H9 (cell line): ENCODE measurements at regions not wholly inside any gene's neighbourhood (a gene's known extent, or its start where the extent isn't known, plus 50 kb on each side); places are given as distances from the start of the nearest gene placed in this dataset.

Experiments
- DNase-seq: peaks from one replicate; pipeline ENCODE4 v3.0.0-alpha.2; 2017
- H2AFZ ChIP-seq: one replicate; pipeline ENCODE4 v1.6.1; 2013; ENCODE audit warnings: mild to moderate bottlenecking, low read length, control low read depth, moderate library complexity
- H2AK5ac ChIP-seq: 2 replicates; pipeline ENCODE4 v1.6.1; 2013; ENCODE audit warnings: low read length, control low read depth, mixed read lengths; ENCODE audit not compliant: insufficient read length
- H2BK120ac ChIP-seq: one replicate; pipeline ENCODE4 v1.6.1; 2013; ENCODE audit warnings: low read depth, mild to moderate bottlenecking, low read length, control low read depth, inconsistent platforms; ENCODE audit not compliant: poor library complexity, severe bottlenecking
- H2BK12ac ChIP-seq: 2 replicates; pipeline ENCODE4 v1.6.1; 2013; ENCODE audit warnings: low read length, control low read depth, mixed read lengths, low read depth; ENCODE audit not compliant: insufficient read length
- H2BK15ac ChIP-seq: 2 replicates; pipeline ENCODE4 v1.6.1; 2013; ENCODE audit warnings: low read depth, low read length, control low read depth
- H2BK20ac ChIP-seq: one replicate; pipeline ENCODE4 v1.6.1; 2013; ENCODE audit warnings: low read depth, mild to moderate bottlenecking, low read length, control low read depth, inconsistent platforms; ENCODE audit not compliant: poor library complexity, severe bottlenecking
- H2BK5ac ChIP-seq: 2 replicates; pipeline ENCODE4 v1.6.1; 2013; ENCODE audit warnings: low read length, control low read depth, mixed read lengths; ENCODE audit not compliant: insufficient read length
- H3K14ac ChIP-seq: 2 replicates; pipeline ENCODE4 v1.6.1; 2013; ENCODE audit warnings: low read length, control low read depth; ENCODE audit not compliant: insufficient read depth
- H3K18ac ChIP-seq: 2 replicates; pipeline ENCODE4 v1.6.1; 2013; ENCODE audit warnings: low read depth, mild to moderate bottlenecking, mixed read lengths, low read length, control low read depth; ENCODE audit not compliant: insufficient read length
- H3K23ac ChIP-seq: 2 replicates; pipeline ENCODE4 v1.6.1; 2013; ENCODE audit warnings: low read length, control low read depth, mixed read lengths, low read depth; ENCODE audit not compliant: insufficient read length
- H3K23me2 ChIP-seq: 2 replicates; pipeline ENCODE4 v1.6.1; 2013; ENCODE audit warnings: low read depth, mild to moderate bottlenecking, mixed read lengths, low read length, control low read depth; ENCODE audit not compliant: insufficient read length, poor library complexity, severe bottlenecking
- H3K27ac ChIP-seq: 2 replicates; pipeline ENCODE4 v1.5.1; 2013; ENCODE audit warnings: low read length, control low read depth, mixed read lengths, low read depth; ENCODE audit not compliant: insufficient read length
- H3K27me3 ChIP-seq: 2 replicates; pipeline ENCODE4 v1.6.1; 2013; ENCODE audit warnings: low read length, control low read depth, inconsistent platforms; ENCODE audit not compliant: insufficient read depth
- H3K4ac ChIP-seq: 2 replicates; pipeline ENCODE4 v1.6.1; 2013; ENCODE audit warnings: low read depth, mild to moderate bottlenecking, control low read depth, inconsistent platforms, low read length, moderate library complexity
- H3K4me1 ChIP-seq: 2 replicates; pipeline ENCODE4 v1.6.1; 2013; ENCODE audit warnings: low read length, control low read depth, inconsistent platforms; ENCODE audit not compliant: insufficient read depth
- H3K4me2 ChIP-seq: 2 replicates; pipeline ENCODE4 v1.6.1; 2013; ENCODE audit warnings: low read length, control low read depth, mixed read lengths; ENCODE audit not compliant: insufficient read length, insufficient read depth
- H3K56ac ChIP-seq: 2 replicates; pipeline ENCODE4 v1.6.1; 2013; ENCODE audit warnings: low read depth, mild to moderate bottlenecking, mixed read lengths, low read length, control low read depth; ENCODE audit not compliant: insufficient read length
- H3K79me1 ChIP-seq: 2 replicates; pipeline ENCODE4 v1.6.1; 2013; ENCODE audit warnings: low read depth, mild to moderate bottlenecking, moderate library complexity, low read length, control low read depth, inconsistent platforms; ENCODE audit not compliant: insufficient read depth, poor library complexity, severe bottlenecking
- H3K79me2 ChIP-seq: 2 replicates; pipeline ENCODE4 v1.6.1; 2013; ENCODE audit warnings: low read length, control low read depth, inconsistent platforms; ENCODE audit not compliant: insufficient read depth
- H3K9ac ChIP-seq: 2 replicates; pipeline ENCODE4 v1.6.1; 2013; ENCODE audit warnings: low read length, control low read depth, mixed read lengths; ENCODE audit not compliant: insufficient read length; ENCODE audit errors: extremely low read depth
- H3K9me3 ChIP-seq: one replicate; pipeline ENCODE4 v1.6.1; 2013; ENCODE audit warnings: low read depth, low read length, inconsistent platforms; ENCODE audit not compliant: control insufficient read depth
- H3T11ph ChIP-seq: one replicate; pipeline ENCODE4 v1.6.1; 2013; ENCODE audit warnings: mild to moderate bottlenecking, low read length, control low read depth, inconsistent platforms
- H4K20me1 ChIP-seq: one replicate; pipeline ENCODE4 v1.6.1; 2013; ENCODE audit not compliant: control insufficient read depth, insufficient read length, insufficient read depth
- H4K5ac ChIP-seq: 2 replicates; pipeline ENCODE4 v1.6.1; 2013; ENCODE audit warnings: low read depth, mild to moderate bottlenecking, mixed read lengths, low read length, control low read depth; ENCODE audit not compliant: insufficient read length
- H4K8ac ChIP-seq: replicated peaks from 2 replicates; pipeline ENCODE4 v1.6.1; 2013; ENCODE audit warnings: low read length, control low read depth, mixed read lengths, low read depth; ENCODE audit not compliant: insufficient read length
- H4K91ac ChIP-seq: 2 replicates; pipeline ENCODE4 v1.6.1; 2013; ENCODE audit warnings: low read depth, mild to moderate bottlenecking, moderate library complexity, mixed read lengths, low read length, control low read depth; ENCODE audit not compliant: insufficient read length
- H3K27ac Mint-ChIP-seq, 3 experiments: 2 replicates in 2 of 3; 3 replicates in 1 of 3; pipeline ENCODE4 v1.8.0; 2020 to 2021; ENCODE audit warnings: mixed read lengths in 3 of 3, mild to moderate bottlenecking in 1 of 3, moderate library complexity in 1 of 3
- H3K27me3 Mint-ChIP-seq: 2 replicates; pipeline ENCODE4 v1.8.0; 2021; ENCODE audit warnings: low read depth, mild to moderate bottlenecking, moderate library complexity, mixed read lengths
- H3K36me3 Mint-ChIP-seq, 3 experiments: 2 replicates in 2 of 3; 3 replicates in 1 of 3; pipeline ENCODE4 v1.8.0; 2020 to 2021; ENCODE audit warnings: low read depth in 3 of 3, mixed read lengths in 3 of 3; ENCODE audit not compliant: insufficient read depth in 1 of 3
- H3K4me1 Mint-ChIP-seq, 2 experiments: 2 replicates each; pipeline ENCODE4 v1.8.0; 2020; ENCODE audit warnings: mixed read lengths in 2 of 2
- H3K4me3 Mint-ChIP-seq, 2 experiments: 2 replicates in 1 of 2; 3 replicates in 1 of 2; pipeline ENCODE4 v1.8.0; 2020 to 2021; ENCODE audit warnings: mild to moderate bottlenecking in 2 of 2, mixed read lengths in 2 of 2, moderate library complexity in 1 of 2
- H3K9me3 Mint-ChIP-seq, 2 experiments: 2 replicates in 1 of 2; 3 replicates in 1 of 2; pipeline ENCODE4 v1.8.0; 2020; ENCODE audit warnings: mild to moderate bottlenecking in 2 of 2, mixed read lengths in 2 of 2, moderate library complexity in 1 of 2
- CTCF ChIP-seq: fragments of 200-600 bp; sonication (generic); conservative IDR thresholded peaks from 3 replicates; pipeline ENCODE4 v1.8.0; 2021; ENCODE audit warnings: antibody characterized with exemption, mild to moderate bottlenecking

DNA sequence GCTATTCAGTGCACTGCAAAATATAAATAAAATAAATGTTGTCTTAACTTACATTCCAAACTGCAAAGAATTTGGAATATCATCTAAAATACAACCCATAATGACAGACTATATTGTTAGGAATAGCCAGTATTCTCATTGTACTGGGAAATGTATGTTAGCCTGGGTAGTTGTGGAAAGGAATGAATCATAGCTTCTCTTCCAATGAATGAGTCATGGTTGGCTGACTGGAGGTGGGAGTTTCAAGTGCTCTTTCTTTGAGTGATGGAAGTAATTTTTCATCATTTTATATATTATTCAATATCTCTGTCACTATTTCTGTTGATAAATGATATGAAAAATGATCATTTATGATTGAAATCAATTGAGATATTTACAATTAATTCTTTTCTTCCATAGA lies 158.6 kb upstream of the ARRDC3 start:
- Histone ChIP-seq H3K23me2 (no peaks in the 10 kb centered on the region), H3K4me2 (no peak overlapping the region), H3K18ac (no peak overlapping the region), H3K14ac (no peak overlapping the region), H2BK15ac (no peak overlapping the region), H2AK5ac (no peak overlapping the region), H3K4me1 (no peaks in the 10 kb centered on the region), H3T11ph (no peak overlapping the region), H3K9me3 (no peaks in the 10 kb centered on the region), H3K23ac (no peak overlapping the region), H4K5ac (no peak overlapping the region), H3K27me3 (no peaks in the 10 kb centered on the region), H3K79me2 (no peaks in the 10 kb centered on the region), H2BK120ac (no peak overlapping the region), H4K91ac (no peak overlapping the region), H2BK20ac (no peak overlapping the region), H4K20me1 (no peaks in the 10 kb centered on the region), H4K8ac (no peak overlapping the region), H2BK5ac (no peak overlapping the region), H2AFZ (no peak overlapping the region), H2BK12ac (no peak overlapping the region), H3K27ac (no peak overlapping the region), H3K9ac (no peak overlapping the region), H3K56ac (no peak overlapping the region), H3K4ac (no peak overlapping the region), H3K79me1 (no peaks in the 10 kb centered on the region)
- DNase-seq: no peak
- no peak for TF ChIP-seq CTCF
- Mint-ChIP-seq H3K36me3 (no peaks in the 10 kb centered on the region), H3K4me1 (no peaks in the 10 kb centered on the region), H3K9me3 (peaks cover 0 to 2% of the 10 kb centered on the region in 2 experiments; a peak in 1 of 5 replicates), H3K27me3 (no peaks in the 10 kb centered on the region), H3K4me3 (no peak overlapping the region), H3K27ac (no peak overlapping the region)
